HepG2 (cell line): ENCODE measurements at regions not wholly inside any gene's neighbourhood (a gene's known extent, or its start where the extent isn't known, plus 50 kb on each side); places are given as distances from the start of the nearest gene placed in this dataset.

ENCODE experiments used
- ATAC-seq: fragments of 200-7000 bp; cut with Tn5 transposase; 3 replicates; pipeline ENCODE4 v1.9.1; 2020; ENCODE audit warnings: mild to moderate bottlenecking, moderate library complexity
- BruUV-seq: library from RNA; stranded (reverse); fragments of 400-500 nt; replicated peaks from 2 replicates; lab custom pipeline; 2021; lab: Mats Ljungman, UMichigan
- CTCF ChIA-PET: fragments of 300-600 bp; formaldehyde crosslinking; extraction: SDS; loops from one replicate; lab custom pipeline; 2021; ENCODE audit warnings: low total read pairs, inconsistent platforms, low intra/inter-chr PET ratio; lab: Yijun Ruan, JAX
- POLR2A ChIA-PET: fragments of 350-600 bp; sonication (Branson Sonifier 250); formaldehyde crosslinking; loops from one replicate; lab custom pipeline; 2020; ENCODE audit warnings: antibody characterized with exemption, inconsistent platforms; lab: Yijun Ruan, JAX
- DNase-seq: peaks from one replicate; pipeline ENCODE4 v3.0.0-alpha.2; 2015; ENCODE audit warnings: low spot score
- FAIRE-seq: peaks from 3 replicates; lab custom pipeline; 2011; peaks lifted over from hg19 to GRCh38; lab: Jason Lieb, UNC
- H2AFZ ChIP-seq: one replicate; pipeline ENCODE4 v1.6.1; 2011; ENCODE audit warnings: low read length, inconsistent platforms
- H3K27ac ChIP-seq: fragments of 300-600 bp; 3 replicates; pipeline ENCODE4 v1.8.0; 2011; ENCODE audit warnings: mixed run types, mild to moderate bottlenecking, mixed read lengths, low read length, inconsistent platforms; ENCODE audit not compliant: insufficient read depth; ENCODE audit errors: extremely low read length
- H3K27me3 ChIP-seq, 2 experiments: fragments of 200-600 bp in 1 of 2; 2 replicates in 1 of 2; 3 replicates in 1 of 2; pipeline versions ENCODE4 v1.6.0 to v1.8.0; 2011; ENCODE audit warnings: low read length in 2 of 2, mild to moderate bottlenecking in 2 of 2, moderate library complexity in 2 of 2, inconsistent platforms in 1 of 2; ENCODE audit not compliant: insufficient read depth in 2 of 2, control insufficient read depth in 1 of 2
- H3K36me3 ChIP-seq, 2 experiments: fragments of 200-600 bp in 1 of 2; replicated peaks in 1 of 2; 2 replicates in 1 of 2; 3 replicates in 1 of 2; pipeline versions ENCODE4 v1.5.1 to v1.8.0; 2011; ENCODE audit warnings: low read length in 2 of 2, inconsistent platforms in 1 of 2; ENCODE audit not compliant: insufficient read depth in 2 of 2, control insufficient read depth in 1 of 2
- H3K4me1 ChIP-seq: 2 replicates; pipeline ENCODE4 v1.5.1; 2012; ENCODE audit warnings: low read length, inconsistent platforms; ENCODE audit not compliant: insufficient read depth
- H3K4me2 ChIP-seq: 2 replicates; pipeline ENCODE4 v1.6.0; 2011; ENCODE audit warnings: low read depth, low read length, inconsistent platforms
- H3K4me3 ChIP-seq, 3 experiments: fragments of 200-600 bp in 1 of 3; sonication (generic), shearing (Covaris generic) in 1 of 3; replicated peaks in 1 of 3; 2 replicates each; pipeline ENCODE4 v1.5.1; 2011 to 2016; ENCODE audit warnings: low read length in 3 of 3, inconsistent platforms in 2 of 3, low read depth in 2 of 3, mild to moderate bottlenecking in 2 of 3, control low read depth in 1 of 3, mixed read lengths in 1 of 3; ENCODE audit not compliant: insufficient read depth in 1 of 3
- H3K79me2 ChIP-seq: one replicate; pipeline ENCODE4 v1.6.1; 2011; ENCODE audit warnings: low read length, inconsistent platforms; ENCODE audit not compliant: insufficient read depth
- H3K9ac ChIP-seq: 2 replicates; pipeline ENCODE4 v1.6.0; 2011; ENCODE audit warnings: mild to moderate bottlenecking, low read depth, low read length, inconsistent platforms; ENCODE audit not compliant: insufficient read depth
- H3K9me3 ChIP-seq: 2 replicates; pipeline ENCODE4 v1.5.1; 2012; ENCODE audit warnings: mild to moderate bottlenecking, low read length
- H4K20me1 ChIP-seq: 2 replicates; pipeline ENCODE4 v1.6.0; 2011; ENCODE audit warnings: inconsistent platforms, mild to moderate bottlenecking, low read length, moderate library complexity; ENCODE audit not compliant: insufficient read depth
- CBX2 ChIP-seq, 2 experiments: fragments of 200-600 bp in 1 of 2; sonication (generic); formaldehyde crosslinking in 1 of 2; IDR thresholded peaks; 2 replicates each; pipeline versions ENCODE4 v1.7.0 to v1.8.1; 2018 to 2022; ENCODE audit warnings: low read depth in 2 of 2, low read length in 1 of 2, mild to moderate bottlenecking in 1 of 2, missing genetic modification reagents in 1 of 2
- HNF4A ChIP-seq: sonication (generic); formaldehyde crosslinking; IDR thresholded peaks from 2 replicates; pipeline ENCODE4 v1.4.0; 2020; ENCODE audit warnings: missing genetic modification reagents
- HNRNPL ChIP-seq: fragments of 200-400 bp; formaldehyde crosslinking; IDR thresholded peaks from 2 replicates; pipeline ENCODE4 v1.6.1; 2017; ENCODE audit warnings: mild to moderate bottlenecking, low read depth, low read length
- KLF9 ChIP-seq: IDR thresholded peaks from 2 replicates; pipeline ENCODE4 v1.6.1; 2016; ENCODE audit warnings: low read depth
- NAIF1 ChIP-seq: sonication (generic); formaldehyde crosslinking; IDR thresholded peaks from 2 replicates; pipeline ENCODE4 v1.5.0; 2020; ENCODE audit warnings: mild to moderate bottlenecking, missing genetic modification reagents, borderline replicate concordance
- REL ChIP-seq: sonication (generic); formaldehyde crosslinking; conservative IDR thresholded peaks from 2 replicates; pipeline ENCODE4 v1.8.0; 2022; ENCODE audit warnings: mild to moderate bottlenecking, missing genetic modification reagents, moderate library complexity
- SOX5 ChIP-seq: IDR thresholded peaks from 2 replicates; pipeline ENCODE4 v1.6.1; 2016; ENCODE audit warnings: borderline replicate concordance
- ZFY ChIP-seq: sonication (generic); formaldehyde crosslinking; IDR thresholded peaks from 2 replicates; pipeline ENCODE4 v1.4.0; 2020; ENCODE audit warnings: missing genetic modification reagents
- ZNF30 ChIP-seq: sonication (generic); formaldehyde crosslinking; IDR thresholded peaks from 2 replicates; pipeline ENCODE4 v1.5.0; 2020; ENCODE audit warnings: mild to moderate bottlenecking, missing genetic modification reagents
- ZNF782 ChIP-seq: sonication (generic); formaldehyde crosslinking; IDR thresholded peaks from 2 replicates; pipeline ENCODE4 v1.4.0; 2020; ENCODE audit warnings: missing genetic modification reagents, mild to moderate bottlenecking, borderline replicate concordance
- WGBS: methylation state at CpG from one replicate; pipeline ENCODE4 v1.1.6; 2017; ENCODE audit warnings: low lambda C conversion rate; 5-methylcytosine and 5-hydroxymethylcytosine counted together
- in situ Hi-C: cut with HindIII; loops from 2 replicates; pipeline ENCODE4 v1.10.0; 2017; ENCODE audit warnings: low pct_unique_long_range_greater_than_20kb; ENCODE audit not compliant: extremely low pct_ligation_motif_present
- intact Hi-C: fragments of 100-400 bp; cut with micrococcal nuclease; formaldehyde crosslinking; loops from one replicate; pipeline ENCODE4 v1.10.0; 2022; ENCODE audit not compliant: unreplicated experiment
- TF ChIP-seq, protein P1 (sequence below): sonication (generic); formaldehyde crosslinking; IDR thresholded peaks from 2 replicates; pipeline ENCODE4 v1.8.0; 2022; ENCODE audit warnings: mild to moderate bottlenecking, missing genetic modification reagents, borderline replicate concordance
- TF ChIP-seq, protein P2 (sequence below): IDR thresholded peaks from 2 replicates; pipeline ENCODE4 v1.6.1; 2016; ENCODE audit warnings: missing genetic modification reagents, missing compliant biosample characterization

DNA sequence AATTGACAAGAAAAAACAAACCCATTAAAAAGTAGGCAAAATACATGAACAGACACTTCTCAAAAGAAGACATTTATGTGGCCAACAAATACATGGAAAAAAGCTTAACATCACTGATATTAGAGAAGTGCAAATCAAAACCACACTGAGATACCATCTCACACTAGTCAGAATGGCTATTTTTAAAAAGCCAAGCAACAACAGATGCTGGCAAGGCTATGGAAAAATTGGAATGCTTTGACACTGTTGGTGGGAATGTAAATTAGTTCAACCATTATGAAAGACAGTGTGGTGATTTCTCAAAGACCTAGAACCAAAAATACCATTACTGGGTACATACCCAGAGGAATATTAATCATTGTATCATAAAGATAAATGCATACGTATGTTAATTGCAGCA lies 641.1 kb upstream of the B3GALT2 start:
- WGBS = 3% methylated on average over 1 of the region's 1 CpG
- TF ChIP-seq ZNF30 (no peak), REL (CRISPR knock-in tag) (no peak), NAIF1 (CRISPR knock-in tag) (no peak), ZFY (CRISPR knock-in tag) (no peak), KLF9 (CRISPR knock-in tag) (no peak), SOX5 (CRISPR knock-in tag) (no peak)
- CTCF ChIA-PET = no interaction called here

DNA sequence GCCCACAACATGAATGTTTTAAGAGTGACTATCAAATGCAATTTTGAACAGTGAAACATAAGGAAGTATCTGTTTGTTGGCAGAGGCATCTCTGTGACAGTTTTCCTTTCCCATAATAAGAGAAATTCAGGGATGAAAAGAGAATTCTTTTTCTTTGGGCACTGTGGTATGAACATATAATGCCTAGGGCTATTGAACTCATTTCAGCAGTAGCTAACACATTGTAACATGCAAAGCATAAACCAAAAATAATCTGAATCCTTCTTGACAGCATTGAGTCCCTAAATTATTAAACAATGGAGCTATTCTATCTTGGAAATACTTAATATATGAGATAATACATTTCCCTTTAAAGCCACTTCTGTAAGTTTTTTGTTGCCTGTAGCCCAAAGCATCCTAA lies 633.0 kb upstream of the B3GALT2 start:
- no peak for FAIRE-seq

More for the DNA sequence above, 641.1 kb upstream of the B3GALT2 start:
- POLR2A ChIA-PET = no interaction called here
- BruUV-seq = no TSS peak
- no peak overlapping the region for H3K27ac ChIP-seq
- no peak overlapping the region for H3K4me2 ChIP-seq
- no peak overlapping the region for H3K9ac ChIP-seq
- in situ Hi-C loops (no loop called here), intact Hi-C loops (no loop called here)
- FAIRE-seq (no peak), ATAC-seq (no peak), DNase-seq (no peak)
- H2AFZ ChIP-seq = no peak overlapping the region
- no peaks in the 10 kb centered on the region for H4K20me1 ChIP-seq
- H3K4me1 ChIP-seq = no peaks in the 10 kb centered on the region
- no peaks in the 10 kb centered on the region for H3K27me3 ChIP-seq
- H3K79me2 ChIP-seq = no peaks in the 10 kb centered on the region
- H3K36me3 ChIP-seq = no peaks in the 10 kb centered on the region
- no peak overlapping the region for H3K4me3 ChIP-seq
- no peaks in the 10 kb centered on the region for H3K9me3 ChIP-seq

More for the DNA sequence above, 633.0 kb upstream of the B3GALT2 start:
- H3K27me3 ChIP-seq = no peaks in the 10 kb centered on the region
- H3K79me2 ChIP-seq = no peaks in the 10 kb centered on the region
- no peaks in the 10 kb centered on the region for H3K9me3 ChIP-seq
- no peak overlapping the region for H3K9ac ChIP-seq
- DNase-seq = no peak
- H3K4me3 ChIP-seq = no peak overlapping the region
- CTCF ChIA-PET = no interaction called here
- H3K36me3 ChIP-seq = no peaks in the 10 kb centered on the region
- no peaks in the 10 kb centered on the region for H4K20me1 ChIP-seq
- POLR2A ChIA-PET = no interaction called here
- intact Hi-C loops = no loop called here
- BruUV-seq = no TSS peak
- no peak overlapping the region for H2AFZ ChIP-seq
- ATAC-seq = no peak
- no peak overlapping the region for H3K4me2 ChIP-seq
- in situ Hi-C loops = no loop called here
- no peaks in the 10 kb centered on the region for H3K4me1 ChIP-seq
- TF ChIP-seq ZNF782 (no peak), CBX2 (IDR thresholded peaks at IDR 0.05; ENCODE audit: low read depth, low read length) (no peak), CBX2 (CRISPR knock-in tag; IDR thresholded peaks at IDR 0.05; ENCODE audit: low read depth) (no peak), SOX5 (CRISPR knock-in tag) (no peak), HNF4A (no peak), HNRNPL (no peak)
- TF ChIP-seq, protein P1, sequence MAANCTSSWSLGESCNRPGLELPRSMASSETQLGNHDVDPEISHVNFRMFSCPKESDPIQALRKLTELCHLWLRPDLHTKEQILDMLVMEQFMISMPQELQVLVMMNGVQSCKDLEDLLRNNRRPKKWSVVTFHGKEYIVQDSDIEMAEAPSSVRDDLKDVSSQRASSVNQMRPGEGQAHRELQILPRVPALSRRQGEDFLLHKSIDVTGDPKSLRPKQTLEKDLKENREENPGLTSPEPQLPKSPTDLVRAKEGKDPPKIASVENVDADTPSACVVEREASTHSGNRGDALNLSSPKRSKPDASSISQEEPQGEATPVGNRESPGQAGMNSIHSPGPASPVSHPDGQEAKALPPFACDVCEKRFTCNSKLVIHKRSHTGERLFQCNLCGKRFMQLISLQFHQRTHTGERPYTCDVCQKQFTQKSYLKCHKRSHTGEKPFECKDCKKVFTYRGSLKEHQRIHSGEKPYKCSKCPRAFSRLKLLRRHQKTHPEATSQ (CRISPR knock-in tag) = no peak
- TF ChIP-seq, protein P2, sequence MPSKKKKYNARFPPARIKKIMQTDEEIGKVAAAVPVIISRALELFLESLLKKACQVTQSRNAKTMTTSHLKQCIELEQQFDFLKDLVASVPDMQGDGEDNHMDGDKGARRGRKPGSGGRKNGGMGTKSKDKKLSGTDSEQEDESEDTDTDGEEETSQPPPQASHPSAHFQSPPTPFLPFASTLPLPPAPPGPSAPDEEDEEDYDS = no peak
- no peak overlapping the region for H3K27ac ChIP-seq
